PC-9 (cell line): ENCODE measurements at regions not wholly inside any gene's neighbourhood (a gene's known extent, or its start where the extent isn't known, plus 50 kb on each side); places are given as distances from the start of the nearest gene placed in this dataset.

Source experiments
- BruUV-seq: library from RNA; stranded (reverse); fragments of 400-500 nt; replicated peaks from 2 replicates; lab custom pipeline; 2021; lab: Mats Ljungman, UMichigan
- CTCF ChIA-PET: fragments of 300-600 bp; sonication (Branson Sonifier 250); formaldehyde crosslinking; loops from one replicate; lab custom pipeline; 2022; ENCODE audit warnings: antibody characterized with exemption; lab: Charles Lee
- POLR2A ChIA-PET: fragments of 300-600 bp; sonication (Branson Sonifier 250); formaldehyde crosslinking; loops from one replicate; lab custom pipeline; 2022; ENCODE audit warnings: antibody characterized with exemption; ENCODE audit not compliant: unreplicated experiment; lab: Charles Lee
- DNase-seq, 2 experiments: peaks; one replicate each; pipeline versions ENCODE4 v3.0.0 to v3.0.0-alpha.2; 2015 to 2022; ENCODE audit warnings: mixed read lengths in 1 of 2
- H2AFZ ChIP-seq: fragments of 200-600 bp; sonication (generic); 2 replicates; pipeline ENCODE4 v1.8.1; 2017; ENCODE audit warnings: antibody characterized with exemption
- H3F3A ChIP-seq: fragments of 200-600 bp; sonication (generic); 2 replicates; pipeline ENCODE4 v1.8.1; 2017; ENCODE audit warnings: antibody characterized with exemption, mild to moderate bottlenecking, low read depth; ENCODE audit not compliant: insufficient read depth
- H3K27ac ChIP-seq: fragments of 200-600 bp; sonication (generic); 2 replicates; pipeline ENCODE4 v1.6.1; 2016; ENCODE audit warnings: mixed run types
- H3K27me3 ChIP-seq: fragments of 200-600 bp; sonication (generic); 2 replicates; pipeline ENCODE4 v1.6.1; 2016; ENCODE audit warnings: low read depth, mixed run types; ENCODE audit not compliant: insufficient read depth
- H3K36me3 ChIP-seq: fragments of 200-600 bp; sonication (generic); 2 replicates; pipeline ENCODE4 v1.6.1; 2016; ENCODE audit warnings: low read depth, mixed run types
- H3K4me1 ChIP-seq: fragments of 200-600 bp; sonication (generic); replicated peaks from 2 replicates; pipeline ENCODE4 v1.6.1; 2016; ENCODE audit warnings: mixed run types; ENCODE audit not compliant: insufficient read depth
- H3K4me2 ChIP-seq: fragments of 200-600 bp; sonication (generic); 2 replicates; pipeline ENCODE4 v1.6.1; 2017; ENCODE audit warnings: mixed run types
- H3K4me3 ChIP-seq: fragments of 200-600 bp; sonication (generic); 2 replicates; pipeline ENCODE4 v1.6.1; 2016; ENCODE audit warnings: mixed run types
- H3K79me2 ChIP-seq: fragments of 200-600 bp; sonication (generic); 2 replicates; pipeline ENCODE4 v1.6.1; 2017; ENCODE audit warnings: low read depth, mixed run types
- H3K9me2 ChIP-seq: fragments of 200-600 bp; sonication (generic); 2 replicates; pipeline ENCODE4 v1.8.1; 2017; ENCODE audit warnings: mild to moderate bottlenecking; ENCODE audit not compliant: insufficient read depth
- H3K9me3 ChIP-seq: fragments of 200-600 bp; sonication (generic); 2 replicates; pipeline ENCODE4 v1.8.1; 2016; ENCODE audit warnings: low read depth; ENCODE audit not compliant: insufficient read depth
- H4K20me1 ChIP-seq: fragments of 200-600 bp; sonication (generic); 2 replicates; pipeline ENCODE4 v1.8.1; 2017; ENCODE audit not compliant: insufficient read depth
- CTCF ChIP-seq: fragments of 200-600 bp; sonication (generic); conservative IDR thresholded peaks from 2 replicates; pipeline ENCODE4 v1.6.1; 2017; ENCODE audit warnings: mixed run types, antibody characterized with exemption, mild to moderate bottlenecking, moderate library complexity
- EZH2 ChIP-seq: fragments of 200-600 bp; sonication (generic); IDR thresholded peaks from 2 replicates; pipeline ENCODE4 v1.8.0; 2017; ENCODE audit warnings: antibody characterized with exemption, low read depth
- intact Hi-C: fragments of 100-400 bp; cut with micrococcal nuclease; formaldehyde crosslinking; loops from one replicate; pipeline ENCODE4 v1.10.0; 2022; ENCODE audit not compliant: unreplicated experiment

GRCh38 chr3:191119415-191120295, 79.4 kb upstream of the OSTN start:
- no peak overlapping the region for H3K27ac ChIP-seq
- intact Hi-C loops, result no loop called here
- no peak overlapping the region for H3K4me2 ChIP-seq
- ChIA-PET CTCF (no interaction called here), POLR2A (no interaction called here)
- no peaks in the 10 kb centered on the region for H4K20me1 ChIP-seq
- H3F3A ChIP-seq, result no peaks in the 10 kb centered on the region
- no peaks in the 10 kb centered on the region for H3K36me3 ChIP-seq
- H3K9me3 ChIP-seq, result peaks cover 4% of the 10 kb centered on the region; the same call in 1 of the 2 replicates
- H2AFZ ChIP-seq, result no peak overlapping the region
- DNase-seq, result no peak
- no peaks in the 10 kb centered on the region for H3K27me3 ChIP-seq
- H3K79me2 ChIP-seq, result no peaks in the 10 kb centered on the region
- no TSS peak for BruUV-seq
- TF ChIP-seq CTCF (no peak), EZH2 (no peak)
- no peaks in the 10 kb centered on the region for H3K4me1 ChIP-seq
- peaks cover 5% of the 10 kb centered on the region; the same call in 1 of the 2 replicates for H3K9me2 ChIP-seq
- no peak overlapping the region for H3K4me3 ChIP-seq

- POLR2A ChIA-PET, result no interaction called here
- no peak overlapping the region for H3K4me3 ChIP-seq
- H3K79me2 ChIP-seq, result no peaks in the 10 kb centered on the region
- H3K27ac ChIP-seq, result no peak overlapping the region
- H2AFZ ChIP-seq, result no peak overlapping the region
- no TSS peak for BruUV-seq
- no peaks in the 10 kb centered on the region for H3K27me3 ChIP-seq
- no peaks in the 10 kb centered on the region for H3K9me3 ChIP-seq
- H3K4me2 ChIP-seq, result no peak overlapping the region
- no peak for DNase-seq
- H3K9me2 ChIP-seq, result no peaks in the 10 kb centered on the region
- intact Hi-C loops, result no loop called here
- TF ChIP-seq EZH2 (no peak), CTCF (no peak)
- CTCF ChIA-PET, result no interaction called here
- no peaks in the 10 kb centered on the region for H3F3A ChIP-seq
- H3K36me3 ChIP-seq, result no peaks in the 10 kb centered on the region
- H3K4me1 ChIP-seq, result no peaks in the 10 kb centered on the region
- no peaks in the 10 kb centered on the region for H4K20me1 ChIP-seq
These were observed 87.3 kb upstream of the OSTN start for GRCh38 chr3:191111722-191112121.

GRCh38 chr3:191105418-191105817, 93.6 kb upstream of the OSTN start:
- Histone ChIP-seq H4K20me1 (no peaks in the 10 kb centered on the region), H3K79me2 (no peaks in the 10 kb centered on the region), H3K4me2 (no peak overlapping the region), H2AFZ (no peak overlapping the region), H3K4me3 (no peak overlapping the region), H3F3A (no peaks in the 10 kb centered on the region), H3K27ac (no peak overlapping the region), H3K36me3 (no peaks in the 10 kb centered on the region), H3K9me3 (no peaks in the 10 kb centered on the region), H3K4me1 (no peaks in the 10 kb centered on the region), H3K27me3 (no peaks in the 10 kb centered on the region), H3K9me2 (no peaks in the 10 kb centered on the region)
- no peak for DNase-seq
- intact Hi-C loops, result no loop called here
- BruUV-seq, result no TSS peak
- ChIA-PET CTCF (no interaction called here), POLR2A (no interaction called here)
- TF ChIP-seq CTCF (no peak), EZH2 (no peak)
